ENCODE measurements at regions not wholly inside any gene's neighbourhood (a gene's known extent, or its start where the extent isn't known, plus 50 kb on each side); places are given as distances from the start of the nearest gene placed in this dataset.

- no peaks in the 10 kb centered on the region for H3K4me1 Mint-ChIP-seq
- DNase-seq (ENCODE audit: low spot score in 2 of 2) (no peak), ATAC-seq (no peak)
- H3K36me3 Mint-ChIP-seq: no peaks in the 10 kb centered on the region
- no peak overlapping the region for H3K27ac Mint-ChIP-seq
- peaks cover 5% of the 10 kb centered on the region for H3K9me3 Mint-ChIP-seq
- no peak overlapping the region for H3K4me3 Mint-ChIP-seq
Measured at GRCh38 chr9:80540387-80540786, 968.6 kb downstream of the TLE4 start.

DNA sequence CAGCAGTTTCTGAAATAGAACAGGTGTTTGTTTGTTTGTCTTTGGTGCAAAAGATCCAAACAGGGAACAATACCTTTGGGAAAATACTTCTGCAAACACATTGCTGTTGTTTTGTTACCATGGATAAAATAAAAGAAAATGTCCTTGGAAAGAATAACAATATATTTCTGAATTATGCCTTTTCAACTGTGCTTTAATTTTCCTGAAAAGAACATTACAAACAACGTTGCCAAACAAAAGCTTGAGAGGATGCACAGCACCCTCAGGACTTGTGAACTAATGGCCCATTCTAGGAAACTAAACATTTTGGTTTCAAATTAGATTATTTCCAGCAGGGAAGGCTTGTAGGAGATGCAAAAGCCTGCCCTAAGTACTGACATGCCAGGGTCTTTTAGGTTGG is 967.2 kb downstream of the TLE4 start:
- H3K4me3 Mint-ChIP-seq: no peak overlapping the region
- DNase-seq (ENCODE audit: low spot score in 2 of 2): no peak
- H3K27ac Mint-ChIP-seq: no peak overlapping the region
- no peak for ATAC-seq
- H3K4me1 Mint-ChIP-seq: no peaks in the 10 kb centered on the region
- no peaks in the 10 kb centered on the region for H3K36me3 Mint-ChIP-seq
- H3K9me3 Mint-ChIP-seq: peaks cover 9% of the 10 kb centered on the region

- no peaks in the 10 kb centered on the region for H3K4me1 Mint-ChIP-seq
- ATAC-seq (no peak), DNase-seq (ENCODE audit: low spot score in 2 of 2) (no peak)
- no peak overlapping the region for H3K4me3 Mint-ChIP-seq
- H3K27ac Mint-ChIP-seq: no peak overlapping the region
- H3K36me3 Mint-ChIP-seq: no peaks in the 10 kb centered on the region
- H3K9me3 Mint-ChIP-seq: peaks cover 20% of the 10 kb centered on the region
Measured at GRCh38 chr9:80522465-80522864, 950.7 kb downstream of the TLE4 start.

DNA sequence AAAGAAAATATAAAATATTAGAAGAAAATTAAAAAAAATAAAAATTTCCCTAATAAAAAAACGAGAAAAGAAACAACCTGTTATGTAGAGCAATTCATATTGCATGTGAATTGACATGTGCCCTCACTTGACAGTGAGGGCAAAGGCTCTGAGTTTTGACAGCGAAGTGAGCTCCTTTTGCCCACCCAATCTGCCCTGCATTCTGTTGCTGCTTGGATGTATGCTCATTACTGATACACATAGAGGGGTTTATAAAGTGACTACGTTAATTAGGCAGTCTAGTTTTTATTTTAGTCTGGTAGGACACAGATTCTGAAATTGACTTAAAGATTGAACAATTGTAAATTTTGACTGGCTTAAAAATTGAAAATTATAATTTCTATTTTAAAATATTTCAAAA is 949.4 kb downstream of the TLE4 start:
- Mint-ChIP-seq H3K27ac (no peak overlapping the region), H3K36me3 (no peaks in the 10 kb centered on the region)

DNA sequence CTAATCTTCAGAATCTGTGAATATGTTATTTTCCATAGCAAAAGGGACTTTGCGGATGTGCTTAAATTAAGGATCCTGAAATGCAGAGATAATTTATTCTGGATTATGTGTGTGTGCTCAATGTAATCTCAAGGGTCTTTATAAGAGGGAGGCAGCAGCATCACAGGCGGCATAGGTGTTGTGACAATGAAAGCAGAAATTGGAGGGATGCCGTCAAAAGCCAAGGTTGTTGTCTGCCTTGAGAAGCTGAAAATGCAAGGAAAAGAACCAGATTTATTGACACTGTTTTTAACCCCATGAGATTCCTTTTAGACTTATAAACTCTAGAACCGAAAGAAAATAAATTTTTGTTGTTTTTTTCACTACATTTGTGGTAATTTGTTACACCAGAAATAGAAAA is 948.5 kb downstream of the TLE4 start:
- H3K9me3 Mint-ChIP-seq: peaks cover 21% of the 10 kb centered on the region
- H3K4me3 Mint-ChIP-seq: no peak overlapping the region
- H3K36me3 Mint-ChIP-seq: no peaks in the 10 kb centered on the region
- H3K27ac Mint-ChIP-seq: no peak overlapping the region
- no peaks in the 10 kb centered on the region for H3K4me1 Mint-ChIP-seq
- DNase-seq (ENCODE audit: low spot score in 2 of 2): no peak
- no peak for ATAC-seq

More for the DNA sequence above, 949.4 kb downstream of the TLE4 start:
- Mint-ChIP-seq H3K9me3 (peaks cover 20% of the 10 kb centered on the region), H3K4me3 (no peak overlapping the region), H3K4me1 (no peaks in the 10 kb centered on the region)
- ATAC-seq (no peak), DNase-seq (ENCODE audit: low spot score in 2 of 2) (no peak)

- Mint-ChIP-seq H3K4me3 (no peak overlapping the region), H3K36me3 (no peaks in the 10 kb centered on the region), H3K27ac (no peak overlapping the region), H3K9me3 (peaks cover 22% of the 10 kb centered on the region), H3K4me1 (no peaks in the 10 kb centered on the region)
- DNase-seq (ENCODE audit: low spot score in 2 of 2): no peak
- no peak for ATAC-seq
Measured at GRCh38 chr9:80518441-80518840, 946.7 kb downstream of the TLE4 start.

DNA sequence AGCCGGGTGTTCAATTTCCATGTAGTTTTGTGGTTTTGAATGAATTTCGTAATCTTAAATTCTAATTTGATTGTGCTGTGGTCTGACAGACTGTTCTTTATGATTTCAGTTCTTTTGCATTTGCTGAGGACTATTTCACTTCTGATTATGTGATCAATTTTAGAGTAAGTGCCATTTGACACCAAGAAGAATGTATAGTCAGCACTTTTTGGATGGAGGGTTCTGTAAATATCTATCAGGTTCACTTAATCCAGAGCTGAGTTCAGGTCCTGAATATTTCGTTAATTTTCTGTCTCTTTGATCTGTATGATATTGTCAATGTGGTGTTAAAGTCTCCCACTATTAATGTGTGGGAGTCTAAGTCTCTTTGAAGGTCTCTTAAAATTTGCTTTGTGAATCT is 944.9 kb downstream of the TLE4 start:
- H3K36me3 Mint-ChIP-seq: no peaks in the 10 kb centered on the region

GRCh38 chr9:80509358-80509757 is 937.6 kb downstream of the TLE4 start:
- Mint-ChIP-seq H3K36me3 (no peaks in the 10 kb centered on the region), H3K27ac (no peak overlapping the region), H3K4me3 (no peak overlapping the region), H3K4me1 (no peaks in the 10 kb centered on the region), H3K9me3 (peaks cover 16% of the 10 kb centered on the region)
- ATAC-seq (no peak), DNase-seq (ENCODE audit: low spot score in 2 of 2) (no peak)

More for the DNA sequence above, 944.9 kb downstream of the TLE4 start:
- no peak for DNase-seq (ENCODE audit: low spot score in 2 of 2)
- no peak for ATAC-seq
- no peaks in the 10 kb centered on the region for H3K4me1 Mint-ChIP-seq
- no peak overlapping the region for H3K4me3 Mint-ChIP-seq
- peaks cover 21% of the 10 kb centered on the region for H3K9me3 Mint-ChIP-seq
- no peak overlapping the region for H3K27ac Mint-ChIP-seq

- Mint-ChIP-seq H3K4me3 (no peak overlapping the region), H3K9me3 (peaks cover 17% of the 10 kb centered on the region), H3K4me1 (no peaks in the 10 kb centered on the region), H3K27ac (no peak overlapping the region), H3K36me3 (no peaks in the 10 kb centered on the region)
- no peak for ATAC-seq
- DNase-seq (ENCODE audit: low spot score in 2 of 2): no peak
Measured at GRCh38 chr9:80507611-80508010, 935.8 kb downstream of the TLE4 start.

DNA sequence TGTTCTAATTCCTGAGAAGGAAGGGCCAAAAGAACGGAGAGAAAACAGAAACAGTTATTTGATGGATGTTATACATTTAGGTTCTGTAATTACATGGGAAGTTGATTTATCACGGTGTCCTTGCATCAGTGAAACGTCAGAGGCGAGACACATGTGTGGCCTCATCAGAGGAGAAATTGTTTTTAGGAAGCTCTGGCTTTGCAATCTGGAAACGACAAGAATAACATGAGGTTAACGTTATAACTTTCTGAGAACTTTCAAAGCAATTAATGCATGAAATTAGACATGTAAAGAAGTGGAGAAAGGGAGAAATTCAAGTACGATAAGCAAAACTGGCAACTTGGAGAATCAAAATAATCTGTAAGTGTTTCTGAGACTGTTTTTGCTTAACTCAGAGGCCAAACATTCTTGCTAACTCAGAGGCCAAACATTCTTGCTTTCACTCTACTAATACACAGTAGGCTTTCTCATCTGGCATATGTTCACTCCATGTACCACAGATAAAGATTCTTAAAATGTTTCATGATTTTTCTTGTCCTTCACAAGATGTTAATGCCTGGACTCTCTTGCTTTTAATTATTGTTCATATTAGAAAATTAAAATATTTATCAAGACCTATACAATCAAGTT is 933.0 kb downstream of the TLE4 start:
- peaks cover 12% of the 10 kb centered on the region for H3K9me3 Mint-ChIP-seq
- H3K4me1 Mint-ChIP-seq: no peaks in the 10 kb centered on the region
- H3K27ac Mint-ChIP-seq: no peak overlapping the region
- ATAC-seq (no peak), DNase-seq (ENCODE audit: low spot score in 2 of 2) (no peak)
- H3K4me3 Mint-ChIP-seq: no peak overlapping the region
- no peaks in the 10 kb centered on the region for H3K36me3 Mint-ChIP-seq

DNA sequence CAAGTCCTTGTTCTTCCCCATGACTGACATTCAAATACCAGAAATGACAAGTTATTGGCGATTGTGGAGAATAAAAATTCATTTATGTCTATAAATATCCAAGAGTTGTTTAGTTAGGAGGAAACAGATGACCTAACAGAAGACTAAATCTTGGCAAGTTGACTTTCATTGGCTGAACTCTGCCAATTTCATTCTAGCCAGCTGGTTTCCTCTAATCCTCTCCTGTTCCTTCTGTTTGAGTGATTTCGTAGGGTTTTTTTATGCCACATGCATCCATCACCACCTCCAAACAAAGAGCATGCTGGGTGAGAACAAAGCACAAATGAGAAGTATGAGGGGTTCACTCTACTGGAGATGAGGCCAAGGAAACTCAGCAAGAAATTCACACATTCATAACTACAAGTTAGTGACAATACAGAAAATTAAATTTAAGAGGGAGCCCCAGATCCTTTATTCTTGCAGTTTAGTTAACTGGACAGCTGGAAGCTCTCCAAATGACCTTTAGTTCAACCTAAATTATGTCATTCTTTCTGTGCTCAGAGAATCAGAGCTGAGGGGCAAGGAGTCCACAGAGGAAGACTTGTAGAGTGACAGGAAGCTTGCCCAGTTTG is 932.0 kb downstream of the TLE4 start:
- DNase-seq (ENCODE audit: low spot score in 2 of 2): no peak
- no peak for ATAC-seq
- no peaks in the 10 kb centered on the region for H3K36me3 Mint-ChIP-seq
- H3K4me1 Mint-ChIP-seq: no peaks in the 10 kb centered on the region
- H3K27ac Mint-ChIP-seq: no peak overlapping the region
- peaks cover 12% of the 10 kb centered on the region for H3K9me3 Mint-ChIP-seq
- H3K4me3 Mint-ChIP-seq: no peak overlapping the region

DNA sequence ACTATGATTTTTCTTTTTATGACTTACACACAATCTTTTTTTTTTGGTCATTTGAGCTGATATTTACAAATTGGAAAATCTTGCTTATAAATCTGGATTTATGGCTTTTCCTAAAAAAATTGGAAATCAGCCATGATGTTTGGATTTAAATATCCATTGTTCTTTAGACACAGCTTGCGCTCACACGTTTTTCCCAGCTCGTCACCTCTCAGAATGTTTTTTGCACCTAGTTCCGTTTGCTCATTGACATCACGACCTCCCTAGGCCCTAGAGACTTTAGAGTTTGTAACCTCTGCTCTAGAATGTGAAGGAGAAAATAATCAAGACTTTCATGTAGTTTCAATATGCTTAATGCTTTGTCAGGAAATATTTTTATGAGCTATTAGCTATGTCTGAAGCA is 930.5 kb downstream of the TLE4 start:
- Mint-ChIP-seq H3K27ac (no peak overlapping the region), H3K4me1 (no peaks in the 10 kb centered on the region), H3K36me3 (no peaks in the 10 kb centered on the region), H3K9me3 (peaks cover 12% of the 10 kb centered on the region), H3K4me3 (no peak overlapping the region)
- ATAC-seq (no peak), DNase-seq (ENCODE audit: low spot score in 2 of 2) (no peak)

DNA sequence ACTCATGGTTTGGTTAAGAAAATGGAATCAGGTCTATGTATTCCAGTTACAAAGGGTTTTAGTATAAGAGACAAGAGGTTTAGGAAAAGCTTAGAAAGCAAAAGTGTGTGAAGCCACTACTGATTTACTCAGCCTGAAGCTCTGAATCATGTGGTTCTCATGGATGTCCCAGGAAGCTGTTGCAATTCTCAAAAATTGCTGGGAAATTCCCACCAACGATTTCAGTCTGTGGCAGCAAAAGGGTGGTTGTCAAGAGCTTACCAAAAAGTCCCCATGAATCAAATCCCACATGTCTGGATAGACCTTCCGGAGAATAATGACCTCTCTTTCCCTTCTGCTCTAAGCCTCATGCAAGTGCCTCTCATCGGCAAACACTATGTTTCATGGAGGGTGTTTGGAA is 929.9 kb downstream of the TLE4 start:
- Mint-ChIP-seq H3K4me1 (no peaks in the 10 kb centered on the region), H3K9me3 (peaks cover 12% of the 10 kb centered on the region), H3K27ac (no peak overlapping the region), H3K4me3 (no peak overlapping the region), H3K36me3 (no peaks in the 10 kb centered on the region)
- no peak for ATAC-seq
- no peak for DNase-seq (ENCODE audit: low spot score in 2 of 2)

DNA sequence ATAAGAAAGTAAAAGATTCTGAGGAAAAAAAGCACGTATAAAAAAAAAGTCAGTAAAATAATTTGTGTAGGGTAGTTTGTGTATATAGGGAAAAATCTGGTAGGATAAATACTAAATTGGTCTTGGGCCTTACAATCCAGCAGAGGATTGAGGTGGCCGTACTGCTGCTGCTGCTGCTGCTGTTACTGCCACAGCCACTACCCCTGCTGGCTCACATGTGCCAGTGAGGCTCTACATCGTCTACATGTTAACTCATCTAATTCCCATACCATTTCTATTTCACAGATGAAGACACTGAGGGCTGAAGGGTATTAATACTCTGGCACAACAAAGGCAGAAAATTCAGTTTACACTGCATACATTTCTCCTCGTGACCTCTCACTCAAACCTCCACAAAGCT is 928.5 kb downstream of the TLE4 start:
- Mint-ChIP-seq H3K4me3 (no peak overlapping the region), H3K36me3 (no peaks in the 10 kb centered on the region), H3K27ac (no peak overlapping the region), H3K4me1 (no peaks in the 10 kb centered on the region), H3K9me3 (peaks cover 13% of the 10 kb centered on the region)
- DNase-seq (ENCODE audit: low spot score in 2 of 2) (no peak), ATAC-seq (no peak)

DNA sequence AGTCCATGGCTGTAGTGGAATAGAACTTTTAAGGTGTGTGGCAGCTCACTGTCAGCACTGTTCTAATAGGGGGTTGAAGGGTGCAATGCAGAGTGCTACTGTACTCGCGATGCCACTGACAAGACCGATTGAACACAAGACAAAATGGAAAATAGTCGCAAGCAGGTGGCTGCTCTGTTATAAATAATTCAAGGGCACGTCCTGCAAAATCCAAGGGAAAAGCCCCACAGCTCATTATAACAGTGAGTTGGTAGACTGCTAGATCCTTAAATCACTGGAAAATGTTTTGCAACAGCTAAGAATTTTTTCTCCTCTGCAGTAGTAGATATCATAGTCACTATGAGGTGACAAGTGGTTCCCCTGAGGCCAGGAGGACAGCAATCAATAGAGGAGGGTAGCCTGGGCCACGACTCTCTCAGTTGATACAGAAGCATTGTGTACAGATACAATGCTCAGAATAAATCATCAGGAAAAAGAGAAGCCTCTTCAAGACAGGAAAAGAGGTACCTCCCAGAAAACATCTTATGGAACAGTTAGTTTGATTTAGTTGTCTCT is 926.3 kb downstream of the TLE4 start:
- ATAC-seq (no peak), DNase-seq (ENCODE audit: low spot score in 2 of 2) (no peak)
- Mint-ChIP-seq H3K9me3 (peaks cover 13% of the 10 kb centered on the region), H3K4me1 (no peaks in the 10 kb centered on the region), H3K4me3 (no peak overlapping the region), H3K36me3 (no peaks in the 10 kb centered on the region), H3K27ac (no peak overlapping the region)

DNA sequence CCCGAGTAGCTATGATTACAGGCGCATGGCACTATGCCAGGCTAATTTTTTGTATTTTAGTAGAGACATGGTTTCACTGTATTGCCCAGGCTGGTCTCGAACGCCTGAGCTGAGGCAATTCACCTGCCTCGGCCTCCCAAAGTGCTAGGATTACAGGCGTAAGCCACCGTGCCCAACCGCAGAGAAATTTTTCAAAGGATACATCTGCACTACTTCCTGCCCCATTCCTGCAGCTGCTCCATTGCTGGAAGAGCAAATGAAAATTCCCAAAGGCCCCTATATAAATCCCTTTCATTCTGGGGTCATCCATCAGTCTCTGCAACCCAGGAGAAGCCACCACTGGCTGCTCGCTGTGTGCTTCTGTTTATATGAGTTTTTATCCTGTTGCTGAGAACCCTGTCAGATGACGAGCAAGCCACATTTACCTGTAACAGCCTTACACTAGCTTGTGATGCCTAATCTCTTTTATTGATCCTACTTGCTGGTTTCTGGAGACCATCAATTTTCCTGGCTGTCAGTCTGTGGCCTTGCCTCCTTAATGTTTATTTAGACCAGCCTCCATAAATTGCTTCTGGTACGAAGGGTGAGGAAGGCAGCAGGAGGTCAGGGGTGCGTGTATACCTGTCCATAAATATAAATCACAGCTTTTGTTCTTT is 925.3 kb downstream of the TLE4 start:
- ATAC-seq: no peak
- no peak for DNase-seq (ENCODE audit: low spot score in 2 of 2)
- peaks cover 13% of the 10 kb centered on the region for H3K9me3 Mint-ChIP-seq
- no peak overlapping the region for H3K27ac Mint-ChIP-seq
- no peaks in the 10 kb centered on the region for H3K36me3 Mint-ChIP-seq
- no peaks in the 10 kb centered on the region for H3K4me1 Mint-ChIP-seq
- H3K4me3 Mint-ChIP-seq: no peak overlapping the region

All from stimulated activated effector memory CD8-positive, alpha-beta T cell treated with anti-CD3 and anti-CD28 coated beads, Interleukin-12 subunit alpha, Interleukin-12 subunit beta, amount 100 ng/mL, for 72 hours (primary cell).